ENCODE measurements at regions not wholly inside any gene's neighbourhood (a gene's known extent, or its start where the extent isn't known, plus 50 kb on each side); places are given as distances from the start of the nearest gene placed in this dataset.

DNA sequence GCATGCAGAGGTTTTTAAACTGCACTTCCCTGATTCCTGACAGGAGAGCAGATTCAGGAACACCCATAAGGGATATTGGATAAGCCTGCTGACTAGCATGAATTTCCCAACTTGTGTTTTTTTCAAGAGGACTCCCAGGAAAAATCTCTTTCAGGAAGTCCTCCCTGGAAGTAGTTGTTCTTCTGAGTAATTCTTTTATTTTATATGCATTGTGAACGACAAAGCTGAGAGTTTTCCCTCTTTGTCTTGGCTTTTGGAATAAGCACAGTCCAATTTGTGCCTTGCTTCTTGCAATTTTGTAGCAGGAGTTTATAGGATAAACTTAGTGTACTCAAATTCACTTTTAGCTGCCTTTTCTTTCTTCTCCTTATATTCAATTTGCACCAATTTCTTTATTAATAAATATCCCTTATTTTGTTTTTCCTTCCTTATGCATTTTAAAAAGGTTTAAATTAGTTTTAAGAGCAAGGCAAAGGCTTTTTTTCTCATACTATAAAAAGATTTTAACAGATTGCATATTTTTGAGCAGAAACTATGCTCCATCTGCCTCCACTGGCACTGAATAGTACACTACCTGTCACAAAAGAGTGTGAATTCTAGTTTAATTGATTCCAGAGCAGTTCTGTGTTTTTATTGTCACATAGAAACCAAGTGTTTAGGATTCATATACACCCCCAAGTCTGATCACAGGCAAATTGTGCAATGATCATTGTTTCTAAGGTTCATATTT, 543.3 kb upstream of the SPRY2 start:
- in situ Hi-C loops (cut with MboI; ENCODE audit: low pct_unique_long_range_greater_than_20kb, low sequenced_read_pairs, unreplicated experiment): no loop called here
- TF ChIP-seq CTCF (IDR thresholded peaks at IDR 0.05; ENCODE audit: extremely low read depth, insufficient read depth, missing control alignments): no peak
- no peak for DNase-seq (ENCODE audit: low spot score)

DNA sequence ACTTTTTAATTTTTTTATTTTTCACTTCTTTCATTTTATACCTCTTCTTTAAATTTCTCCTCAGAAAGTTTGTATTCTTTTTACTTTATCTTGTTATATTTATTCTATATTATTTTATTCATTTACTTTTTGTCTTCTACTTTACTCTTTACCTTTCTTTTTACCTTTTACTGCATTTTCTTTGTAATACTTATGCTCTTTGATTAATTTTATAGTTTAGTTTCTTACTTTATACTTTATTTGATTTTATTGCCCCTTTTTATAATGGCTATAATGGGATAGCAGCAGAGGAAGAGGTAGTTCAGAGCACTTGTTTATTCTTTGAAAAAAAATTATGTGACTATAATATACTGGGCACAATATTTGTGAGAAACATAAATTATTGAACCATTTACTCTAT, 542.6 kb upstream of the SPRY2 start:
- no peak for TF ChIP-seq CTCF (IDR thresholded peaks at IDR 0.05; ENCODE audit: extremely low read depth, insufficient read depth, missing control alignments)
- in situ Hi-C loops (cut with MboI; ENCODE audit: low pct_unique_long_range_greater_than_20kb, low sequenced_read_pairs, unreplicated experiment): no loop called here
- no peak for DNase-seq (ENCODE audit: low spot score)

DNA sequence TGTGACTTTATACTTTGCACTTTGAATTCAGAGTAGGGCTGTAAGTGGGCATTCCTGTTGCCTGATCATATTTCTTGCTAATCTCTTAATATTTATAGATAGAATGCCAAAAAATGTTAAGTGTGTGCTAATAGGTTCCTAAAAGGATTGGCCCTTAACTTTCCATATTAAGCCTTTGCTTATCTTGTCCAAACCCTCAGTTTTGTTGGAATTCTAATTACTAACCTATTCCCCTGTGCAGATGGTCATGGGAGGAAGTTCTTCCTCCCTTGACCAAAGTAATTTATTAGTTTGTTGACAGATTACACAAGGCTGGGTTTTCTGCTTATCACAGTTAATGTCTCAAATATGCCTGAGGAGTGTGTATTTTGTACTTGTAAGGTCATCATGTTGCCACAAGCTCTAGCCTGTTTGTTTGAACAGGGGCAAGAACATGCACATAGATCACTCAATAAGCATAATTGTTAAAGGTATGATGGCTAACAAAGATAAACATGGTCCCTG, 541.1 kb upstream of the SPRY2 start:
- in situ Hi-C loops (cut with MboI; ENCODE audit: low pct_unique_long_range_greater_than_20kb, low sequenced_read_pairs, unreplicated experiment): no loop called here

DNA sequence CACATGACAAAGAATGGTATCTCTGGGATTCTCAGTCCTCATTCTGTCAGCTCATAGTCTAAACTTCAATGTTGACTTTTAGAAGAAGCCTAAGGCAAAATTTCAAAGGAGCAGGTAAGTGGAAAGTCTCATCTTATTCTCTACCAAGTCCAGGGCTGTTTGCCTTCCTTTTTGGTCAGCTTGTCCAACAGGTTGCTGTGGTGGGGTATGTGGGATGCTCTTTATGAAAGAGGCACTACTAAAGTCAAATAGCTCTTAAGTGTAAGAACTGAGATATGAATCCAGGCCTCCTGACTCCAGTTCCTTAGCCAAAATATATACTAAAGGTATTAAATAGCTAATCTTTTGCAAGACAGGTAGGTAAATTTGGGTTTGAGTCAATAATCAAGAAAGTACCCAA, 540.6 kb upstream of the SPRY2 start:
- in situ Hi-C loops (cut with MboI; ENCODE audit: low pct_unique_long_range_greater_than_20kb, low sequenced_read_pairs, unreplicated experiment): no loop called here
- DNase-seq (ENCODE audit: low spot score): no peak
- TF ChIP-seq CTCF (IDR thresholded peaks at IDR 0.05; ENCODE audit: extremely low read depth, insufficient read depth, missing control alignments): no peak

More for the DNA sequence above, 541.1 kb upstream of the SPRY2 start:
- DNase-seq (ENCODE audit: low spot score): no peak
- no peak for TF ChIP-seq CTCF (IDR thresholded peaks at IDR 0.05; ENCODE audit: extremely low read depth, insufficient read depth, missing control alignments)

DNA sequence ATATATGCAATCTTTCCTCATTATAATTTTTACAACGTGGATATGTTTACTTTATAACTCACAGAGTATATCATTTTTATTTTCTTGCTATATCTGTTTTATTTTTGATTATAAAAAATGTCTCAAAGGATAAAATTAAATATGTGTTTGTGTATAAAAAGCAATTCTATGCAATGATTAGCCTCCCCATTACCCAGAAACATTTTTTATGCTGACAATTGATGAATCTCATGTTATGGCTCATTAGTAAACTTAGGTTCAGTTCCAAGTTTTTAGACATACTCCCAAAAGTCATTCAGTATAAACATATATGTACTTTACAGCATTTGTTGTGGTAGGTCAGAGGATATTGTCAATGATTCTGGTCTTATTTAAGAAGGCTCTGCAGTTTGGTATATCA, 540.1 kb upstream of the SPRY2 start:
- no peak for DNase-seq (ENCODE audit: low spot score)
- no peak for TF ChIP-seq CTCF (IDR thresholded peaks at IDR 0.05; ENCODE audit: extremely low read depth, insufficient read depth, missing control alignments)
- in situ Hi-C loops (cut with MboI; ENCODE audit: low pct_unique_long_range_greater_than_20kb, low sequenced_read_pairs, unreplicated experiment): no loop called here

- DNase-seq (ENCODE audit: low spot score): no peak
- in situ Hi-C loops (cut with MboI; ENCODE audit: low pct_unique_long_range_greater_than_20kb, low sequenced_read_pairs, unreplicated experiment): no loop called here
- TF ChIP-seq CTCF (IDR thresholded peaks at IDR 0.05; ENCODE audit: extremely low read depth, insufficient read depth, missing control alignments): no peak
Observed at GRCh38 chr13:80877944-80878241, 537.0 kb upstream of the SPRY2 start.
